HepG2 (cell line): ENCODE measurements at regions not wholly inside any gene's neighbourhood (a gene's known extent, or its start where the extent isn't known, plus 50 kb on each side); places are given as distances from the start of the nearest gene placed in this dataset.

Experiments used
- ATAC-seq: fragments of 200-7000 bp; cut with Tn5 transposase; 3 replicates; pipeline ENCODE4 v1.9.1; 2020; ENCODE audit warnings: mild to moderate bottlenecking, moderate library complexity
- BruUV-seq: library from RNA; stranded (reverse); fragments of 400-500 nt; replicated peaks from 2 replicates; lab custom pipeline; 2021; lab: Mats Ljungman, UMichigan
- CTCF ChIA-PET: fragments of 300-600 bp; formaldehyde crosslinking; extraction: SDS; loops from one replicate; lab custom pipeline; 2021; ENCODE audit warnings: low total read pairs, inconsistent platforms, low intra/inter-chr PET ratio; lab: Yijun Ruan, JAX
- POLR2A ChIA-PET: fragments of 350-600 bp; sonication (Branson Sonifier 250); formaldehyde crosslinking; loops from one replicate; lab custom pipeline; 2020; ENCODE audit warnings: antibody characterized with exemption, inconsistent platforms; lab: Yijun Ruan, JAX
- DNase-seq: peaks from one replicate; pipeline ENCODE4 v3.0.0-alpha.2; 2015; ENCODE audit warnings: low spot score
- FAIRE-seq: peaks from 3 replicates; lab custom pipeline; 2011; peaks lifted over from hg19 to GRCh38; lab: Jason Lieb, UNC
- H2AFZ ChIP-seq: one replicate; pipeline ENCODE4 v1.6.1; 2011; ENCODE audit warnings: low read length, inconsistent platforms
- H3K27ac ChIP-seq: fragments of 300-600 bp; 3 replicates; pipeline ENCODE4 v1.8.0; 2011; ENCODE audit warnings: mixed run types, mild to moderate bottlenecking, mixed read lengths, low read length, inconsistent platforms; ENCODE audit not compliant: insufficient read depth; ENCODE audit errors: extremely low read length
- H3K27me3 ChIP-seq, 2 experiments: fragments of 200-600 bp in 1 of 2; 2 replicates in 1 of 2; 3 replicates in 1 of 2; pipeline versions ENCODE4 v1.6.0 to v1.8.0; 2011; ENCODE audit warnings: low read length in 2 of 2, mild to moderate bottlenecking in 2 of 2, moderate library complexity in 2 of 2, inconsistent platforms in 1 of 2; ENCODE audit not compliant: insufficient read depth in 2 of 2, control insufficient read depth in 1 of 2
- H3K36me3 ChIP-seq, 2 experiments: fragments of 200-600 bp in 1 of 2; replicated peaks in 1 of 2; 2 replicates in 1 of 2; 3 replicates in 1 of 2; pipeline versions ENCODE4 v1.5.1 to v1.8.0; 2011; ENCODE audit warnings: low read length in 2 of 2, inconsistent platforms in 1 of 2; ENCODE audit not compliant: insufficient read depth in 2 of 2, control insufficient read depth in 1 of 2
- H3K4me1 ChIP-seq: 2 replicates; pipeline ENCODE4 v1.5.1; 2012; ENCODE audit warnings: low read length, inconsistent platforms; ENCODE audit not compliant: insufficient read depth
- H3K4me2 ChIP-seq: 2 replicates; pipeline ENCODE4 v1.6.0; 2011; ENCODE audit warnings: low read depth, low read length, inconsistent platforms
- H3K4me3 ChIP-seq, 3 experiments: fragments of 200-600 bp in 1 of 3; sonication (generic), shearing (Covaris generic) in 1 of 3; replicated peaks in 1 of 3; 2 replicates each; pipeline ENCODE4 v1.5.1; 2011 to 2016; ENCODE audit warnings: low read length in 3 of 3, inconsistent platforms in 2 of 3, low read depth in 2 of 3, mild to moderate bottlenecking in 2 of 3, control low read depth in 1 of 3, mixed read lengths in 1 of 3; ENCODE audit not compliant: insufficient read depth in 1 of 3
- H3K79me2 ChIP-seq: one replicate; pipeline ENCODE4 v1.6.1; 2011; ENCODE audit warnings: low read length, inconsistent platforms; ENCODE audit not compliant: insufficient read depth
- H3K9ac ChIP-seq: 2 replicates; pipeline ENCODE4 v1.6.0; 2011; ENCODE audit warnings: mild to moderate bottlenecking, low read depth, low read length, inconsistent platforms; ENCODE audit not compliant: insufficient read depth
- H3K9me3 ChIP-seq: 2 replicates; pipeline ENCODE4 v1.5.1; 2012; ENCODE audit warnings: mild to moderate bottlenecking, low read length
- H4K20me1 ChIP-seq: 2 replicates; pipeline ENCODE4 v1.6.0; 2011; ENCODE audit warnings: inconsistent platforms, mild to moderate bottlenecking, low read length, moderate library complexity; ENCODE audit not compliant: insufficient read depth
- EEA1 ChIP-seq: sonication (generic); formaldehyde crosslinking; IDR thresholded peaks from 2 replicates; pipeline ENCODE4 v1.5.1; 2020; ENCODE audit warnings: mild to moderate bottlenecking, missing genetic modification reagents, borderline replicate concordance
- IKZF5 ChIP-seq: IDR thresholded peaks from 2 replicates; pipeline ENCODE4 v1.6.1; 2018; ENCODE audit warnings: missing genetic modification reagents, mild to moderate bottlenecking, missing compliant biosample characterization
- PRMT3 ChIP-seq: sonication (generic); formaldehyde crosslinking; IDR thresholded peaks from 2 replicates; pipeline ENCODE4 v1.8.1; 2022; ENCODE audit warnings: low read depth, mild to moderate bottlenecking, moderate library complexity, missing genetic modification reagents, borderline replicate concordance
- SALL1 ChIP-seq: sonication (generic); formaldehyde crosslinking; IDR thresholded peaks from 2 replicates; pipeline ENCODE4 v1.8.0; 2022; ENCODE audit warnings: mild to moderate bottlenecking, missing genetic modification reagents
- ZFP36L2 ChIP-seq: sonication (generic); formaldehyde crosslinking; IDR thresholded peaks from 2 replicates; pipeline ENCODE4 v1.4.0; 2020; ENCODE audit warnings: missing genetic modification reagents
- WGBS: methylation state at CpG from one replicate; pipeline ENCODE4 v1.1.6; 2017; ENCODE audit warnings: low lambda C conversion rate; 5-methylcytosine and 5-hydroxymethylcytosine counted together
- in situ Hi-C: cut with HindIII; loops from 2 replicates; pipeline ENCODE4 v1.10.0; 2017; ENCODE audit warnings: low pct_unique_long_range_greater_than_20kb; ENCODE audit not compliant: extremely low pct_ligation_motif_present
- intact Hi-C: fragments of 100-400 bp; cut with micrococcal nuclease; formaldehyde crosslinking; loops from one replicate; pipeline ENCODE4 v1.10.0; 2022; ENCODE audit not compliant: unreplicated experiment

- no peak for FAIRE-seq
Measured at GRCh38 chr18:75846321-75846720, 418.8 kb upstream of the SMIM21 start.

GRCh38 chr18:75845413-75845812, 417.9 kb upstream of the SMIM21 start:
- Histone ChIP-seq H3K79me2 (no peaks in the 10 kb centered on the region), H3K36me3 (no peaks in the 10 kb centered on the region), H3K4me3 (no peak overlapping the region), H3K9ac (no peak overlapping the region), H3K4me1 (no peaks in the 10 kb centered on the region), H3K4me2 (no peak overlapping the region), H3K27me3 (no peaks in the 10 kb centered on the region; a peak in 1 of 5 replicates), H2AFZ (no peak overlapping the region), H4K20me1 (no peaks in the 10 kb centered on the region), H3K9me3 (no peaks in the 10 kb centered on the region), H3K27ac (no peak overlapping the region)
- in situ Hi-C loops (no loop called here), intact Hi-C loops (no loop called here)
- WGBS, result 0% methylated on average over 3 of the region's 3 CpGs
- POLR2A ChIA-PET, result no interaction called here
- FAIRE-seq, result no peak
- BruUV-seq, result no TSS peak
- DNase-seq, result no peak
- ATAC-seq, result no peak
- CTCF ChIA-PET, result no interaction called here
- TF ChIP-seq PRMT3 (CRISPR knock-in tag), result no peak
- no peak for TF ChIP-seq EEA1 (CRISPR knock-in tag)

More at GRCh38 chr18:75846321-75846720, 418.8 kb upstream of the SMIM21 start:
- intact Hi-C loops (no loop called here), in situ Hi-C loops (no loop called here)
- Histone ChIP-seq H3K4me3 (no peak overlapping the region), H3K9ac (no peak overlapping the region)
- POLR2A ChIA-PET, result no interaction called here
- TF ChIP-seq IKZF5 (CRISPR knock-in tag), result no peak
- no peak for TF ChIP-seq ZFP36L2
- no peak for TF ChIP-seq SALL1 (CRISPR knock-in tag)
- TF ChIP-seq, all 625 proteins: peak for 0
- H3K27me3 ChIP-seq, result no peaks in the 10 kb centered on the region; a peak in 1 of 5 replicates
- 0% methylated on average over 1 of the region's 3 CpGs for WGBS
- no peaks in the 10 kb centered on the region for H3K36me3 ChIP-seq
- no peak for DNase-seq
- no peak overlapping the region for H2AFZ ChIP-seq
- no peak overlapping the region for H3K27ac ChIP-seq
- H3K4me2 ChIP-seq, result no peak overlapping the region
- no peaks in the 10 kb centered on the region for H4K20me1 ChIP-seq
- no peaks in the 10 kb centered on the region for H3K9me3 ChIP-seq
- BruUV-seq, result no TSS peak
- no peaks in the 10 kb centered on the region for H3K79me2 ChIP-seq
- CTCF ChIA-PET, result no interaction called here
- ATAC-seq, result no peak
- H3K4me1 ChIP-seq, result no peaks in the 10 kb centered on the region
